Islet precursor cell (in vitro differentiated cells): ENCODE measurements at regions not wholly inside any gene's neighbourhood (a gene's known extent, or its start where the extent isn't known, plus 50 kb on each side); places are given as distances from the start of the nearest gene placed in this dataset.
"Not testable (repeated sequence)": the region's sequence is repeated elsewhere in the genome, so short reads cannot be mapped to it uniquely, and the experiment has no call there.

Experiments used
- DNase-seq: peaks from one replicate; pipeline ENCODE4 v3.0.0-alpha.2; 2018

GRCh38 chr3:103926936-103927335, 1439.8 kb upstream of the ALCAM start:
- DNase-seq = no peak

- no peak for DNase-seq
Observed at GRCh38 chr3:103927896-103928295, 1438.8 kb upstream of the ALCAM start.

- DNase-seq = no peak
Observed at GRCh38 chr3:103937094-103937493, 1429.6 kb upstream of the ALCAM start.

DNA sequence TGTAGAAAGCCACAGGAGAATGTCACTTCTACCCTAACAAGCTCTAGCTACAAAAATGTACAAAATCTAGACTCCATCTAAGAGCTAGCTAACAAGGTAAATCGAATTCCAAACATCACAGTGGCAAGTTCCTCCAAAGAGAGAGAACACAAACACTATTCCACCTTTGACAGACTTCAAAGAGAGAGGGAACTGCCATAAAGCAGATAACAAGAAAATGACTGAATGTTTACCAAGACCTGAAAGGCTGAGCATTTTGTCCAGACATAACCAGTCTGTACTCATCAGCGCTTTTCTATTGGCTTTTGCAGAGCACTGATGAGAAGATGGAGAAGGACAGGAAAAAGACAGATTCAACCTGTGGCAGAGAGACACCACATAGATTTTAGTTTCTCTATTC, 1419.6 kb upstream of the ALCAM start:
- DNase-seq = no peak

DNA sequence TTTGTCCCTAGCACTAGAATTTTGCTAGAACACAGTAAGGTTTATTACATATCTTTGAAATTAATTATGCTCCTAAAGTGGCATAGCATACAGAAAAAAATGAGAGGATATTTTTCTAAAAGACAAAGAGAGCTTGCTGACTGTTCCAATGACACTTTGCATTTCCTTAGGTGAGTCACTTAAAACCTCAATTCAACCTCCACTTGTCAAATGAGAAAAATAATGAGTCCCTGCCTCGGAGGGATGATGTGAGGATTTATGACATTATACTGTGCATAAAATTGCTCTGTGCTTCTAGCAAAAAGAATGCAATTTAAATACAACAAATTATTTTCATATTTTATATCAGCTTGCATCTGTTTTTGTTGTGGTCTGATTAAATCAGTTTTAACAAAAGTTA, 1417.0 kb upstream of the ALCAM start:
- DNase-seq = no peak

- DNase-seq = no peak
Observed at GRCh38 chr3:103950676-103951075, 1416.0 kb upstream of the ALCAM start.

DNA sequence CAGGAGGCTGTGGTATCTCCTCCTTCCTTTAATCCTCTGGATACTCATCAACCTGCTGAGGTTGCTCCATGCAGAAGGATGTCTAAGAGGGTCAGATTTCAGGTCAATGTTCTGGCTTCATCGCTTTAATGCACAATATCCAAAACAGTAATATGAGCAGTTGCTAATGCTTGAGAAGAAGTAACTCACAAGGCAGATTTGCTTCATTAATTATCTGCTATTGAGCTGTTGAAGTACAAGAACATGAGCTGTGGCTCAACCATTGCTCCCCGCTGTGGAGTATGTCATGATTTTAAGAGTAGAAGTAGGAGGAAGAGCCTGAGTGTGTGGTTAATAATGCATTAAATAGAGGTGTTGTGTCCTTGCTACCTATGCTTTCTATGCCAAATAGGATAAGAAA, 1412.9 kb upstream of the ALCAM start:
- no peak for DNase-seq

DNA sequence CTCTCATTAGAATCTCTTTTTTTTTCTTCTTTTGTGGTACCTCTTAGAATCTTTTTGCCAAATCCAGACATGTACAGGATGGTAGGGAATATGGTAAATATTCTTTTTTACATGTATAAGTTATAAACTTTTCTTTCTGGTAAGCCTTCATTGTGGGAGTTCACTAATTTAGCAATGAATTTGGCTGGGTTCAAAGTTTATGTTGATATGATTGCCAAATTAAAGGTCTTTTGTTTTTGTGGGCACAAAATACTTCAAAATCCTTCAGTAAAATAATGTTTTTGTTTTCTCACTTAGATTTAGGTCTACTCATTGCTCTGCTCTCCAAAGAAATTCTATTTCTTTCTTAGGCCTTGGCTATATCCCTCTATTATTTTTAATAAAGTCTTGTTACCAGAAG, 1405.9 kb upstream of the ALCAM start:
- no peak for DNase-seq

DNA sequence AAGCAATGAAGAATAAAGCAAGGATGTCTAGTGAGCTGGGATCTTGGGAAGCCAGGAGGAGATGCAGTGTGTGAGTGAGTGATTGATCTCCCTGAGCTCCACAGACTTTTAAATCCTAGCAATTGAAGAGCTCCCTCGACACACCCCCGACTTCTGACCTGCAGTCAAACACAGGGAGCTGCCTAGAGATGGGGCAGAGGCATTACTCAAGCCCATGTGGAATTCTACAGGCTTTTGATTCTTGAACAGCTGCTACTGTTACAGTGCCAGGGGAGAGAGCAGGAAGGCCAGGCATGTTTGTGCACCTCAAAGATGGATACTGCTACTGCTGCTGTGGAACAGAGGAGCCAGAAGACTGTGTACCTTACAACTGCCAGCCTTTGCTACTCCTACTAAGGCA, 1403.1 kb upstream of the ALCAM start:
- peak; percentile 38 for DNase-seq

GRCh38 chr3:103965764-103966163, 1400.9 kb upstream of the ALCAM start:
- no peak for DNase-seq

- peak; percentile 46 for DNase-seq
Observed at GRCh38 chr3:103966749-103967148, 1400.0 kb upstream of the ALCAM start.

DNA sequence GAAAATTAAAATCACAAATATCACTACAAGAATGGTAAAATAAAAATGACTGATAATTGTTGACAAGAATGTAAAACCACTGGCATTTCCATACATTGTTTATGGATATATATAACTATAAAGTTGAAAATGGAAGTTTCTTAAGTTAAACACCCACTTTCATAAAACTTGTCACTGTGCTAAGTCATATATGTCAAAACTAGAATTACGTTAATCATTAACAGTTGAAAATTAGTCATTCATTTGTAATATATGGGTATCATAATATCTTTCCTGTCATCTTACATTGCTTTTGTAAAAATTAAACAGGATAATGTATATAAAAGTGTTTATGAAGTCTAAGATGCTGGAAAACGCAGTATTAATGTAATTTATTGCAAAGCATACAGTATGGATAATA, 1398.6 kb upstream of the ALCAM start:
- no peak for DNase-seq

DNA sequence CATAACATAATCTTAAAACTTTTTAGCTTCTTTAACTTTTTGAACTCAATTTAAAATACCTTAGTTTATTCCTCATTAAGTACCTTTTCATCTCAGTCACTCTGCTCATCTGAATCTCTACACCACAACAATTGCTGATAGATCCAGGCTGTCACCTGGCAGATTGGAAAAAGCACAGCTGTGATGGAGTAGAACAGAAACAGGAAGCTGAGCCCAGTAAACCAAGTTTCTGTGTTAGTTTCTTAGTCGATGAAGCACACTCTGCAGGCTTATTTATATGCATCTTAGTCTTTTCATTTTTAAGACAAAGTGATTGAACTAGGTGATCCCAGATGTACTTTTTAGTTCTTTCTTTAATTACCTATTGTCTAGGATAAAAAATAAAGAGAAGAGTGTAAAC, 1398.0 kb upstream of the ALCAM start:
- no peak for DNase-seq

GRCh38 chr3:103976931-103977339, 1389.8 kb upstream of the ALCAM start:
- DNase-seq = no peak

DNA sequence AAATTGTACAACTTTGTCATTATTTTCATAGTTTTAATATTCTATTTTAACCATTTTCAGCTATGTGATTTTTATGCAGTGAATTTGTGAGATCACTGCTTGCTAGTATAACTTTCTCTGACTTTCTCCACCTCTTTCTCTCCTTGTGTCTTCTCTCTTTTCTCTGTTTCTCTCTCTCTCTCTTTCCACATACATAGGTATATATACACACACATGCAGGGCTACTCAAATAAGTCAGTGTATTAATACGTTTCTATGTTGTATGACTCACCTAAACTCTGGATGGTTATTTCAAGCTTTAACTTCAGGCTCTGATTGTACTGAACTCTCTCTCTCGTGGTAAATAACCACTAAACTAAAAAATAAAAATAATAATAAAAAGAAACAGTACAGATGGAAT, 1389.3 kb upstream of the ALCAM start:
- DNase-seq = no peak

GRCh38 chr3:103991461-103992115, 1375.1 kb upstream of the ALCAM start:
- no peak for DNase-seq

- DNase-seq = no peak
Observed at GRCh38 chr3:103992469-103992868, 1374.2 kb upstream of the ALCAM start.

GRCh38 chr3:104004956-104005355, 1361.8 kb upstream of the ALCAM start:
- DNase-seq = no peak

GRCh38 chr3:104005815-104006214, 1360.9 kb upstream of the ALCAM start:
- DNase-seq = no peak

GRCh38 chr3:104018541-104018940, 1348.2 kb upstream of the ALCAM start:
- no peak for DNase-seq

GRCh38 chr3:104031598-104031997, 1335.1 kb upstream of the ALCAM start:
- peak; percentile 58 for DNase-seq

- DNase-seq = no peak
Observed at GRCh38 chr3:104032283-104032682, 1334.4 kb upstream of the ALCAM start.

DNA sequence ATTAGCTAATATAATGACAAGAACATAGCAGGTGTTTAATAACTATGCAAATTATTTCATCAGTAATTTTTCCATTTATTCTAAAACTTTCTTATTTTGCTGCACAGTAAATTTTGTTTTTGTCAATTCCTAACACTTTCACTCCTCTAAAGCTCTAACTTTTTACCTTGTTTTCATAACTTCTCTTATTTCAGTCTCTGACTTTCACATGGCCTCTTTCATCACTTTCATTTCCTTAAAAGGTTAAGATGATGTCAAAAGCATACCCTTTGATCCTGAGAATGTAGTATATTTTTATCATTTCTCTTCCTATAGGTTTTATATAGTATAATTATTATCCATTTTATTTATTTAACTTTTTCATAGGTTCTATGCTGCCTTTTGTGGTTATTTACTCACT, 1325.8 kb upstream of the ALCAM start:
- no peak for DNase-seq

GRCh38 chr3:104043001-104043543, 1323.6 kb upstream of the ALCAM start:
- not testable (repeated sequence) for DNase-seq

DNA sequence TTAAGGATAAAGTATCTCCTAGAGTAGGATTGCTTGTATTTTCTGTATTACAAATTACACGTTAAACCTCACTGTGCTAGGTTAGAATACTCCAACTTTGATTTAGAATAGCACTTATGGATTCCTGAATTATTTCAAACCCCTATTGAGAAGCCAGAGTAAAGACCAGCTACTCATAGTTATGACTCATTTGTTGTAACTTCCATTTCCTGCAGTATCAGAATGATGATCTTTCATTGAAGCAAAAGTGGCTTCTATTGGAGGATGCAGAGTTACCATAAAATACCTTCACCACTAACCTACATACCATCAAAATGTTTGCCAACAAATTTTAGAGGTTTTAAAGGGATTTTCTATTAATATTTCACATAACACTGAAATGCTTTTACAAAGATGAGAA, 1322.7 kb upstream of the ALCAM start:
- DNase-seq = no peak
